GM20000 (cell line): ENCODE measurements at regions not wholly inside any gene's neighbourhood (a gene's known extent, or its start where the extent isn't known, plus 50 kb on each side); places are given as distances from the start of the nearest gene placed in this dataset.
A peak's percentile ranks its signal among the peaks of the same experiment; 100 is the strongest.

Source experiments
- DNase-seq: peaks from one replicate; pipeline ENCODE4 v3.0.0; 2012; ENCODE audit warnings: low spot score
- TF ChIP-seq, protein P1 (sequence below): IDR thresholded peaks from 2 replicates; pipeline ENCODE4 v1.5.1; 2012; ENCODE audit warnings: mild to moderate bottlenecking, control low read depth; ENCODE audit errors: extremely low read depth, missing control alignments

DNA sequence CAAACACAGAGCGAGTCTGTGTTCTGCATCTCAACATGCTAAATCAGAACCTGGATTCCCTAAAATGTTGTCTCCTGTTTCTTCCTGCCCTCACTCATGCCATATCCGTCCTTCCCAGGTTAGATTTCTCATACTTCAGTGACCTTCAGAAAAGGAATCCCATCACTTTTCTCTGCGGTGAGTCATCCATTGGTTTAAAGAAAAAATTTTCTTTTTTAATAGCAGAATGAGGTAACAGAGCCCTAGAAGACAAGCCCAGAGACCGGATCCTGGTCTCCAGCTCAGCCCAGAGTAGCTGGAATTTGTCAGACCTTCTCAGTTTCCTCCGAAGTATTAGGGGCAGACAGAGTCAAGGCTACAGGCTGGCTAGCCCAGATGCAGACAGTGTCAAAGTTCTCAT, 143.2 kb upstream of the DMRT1 start:
- TF ChIP-seq, protein P1, sequence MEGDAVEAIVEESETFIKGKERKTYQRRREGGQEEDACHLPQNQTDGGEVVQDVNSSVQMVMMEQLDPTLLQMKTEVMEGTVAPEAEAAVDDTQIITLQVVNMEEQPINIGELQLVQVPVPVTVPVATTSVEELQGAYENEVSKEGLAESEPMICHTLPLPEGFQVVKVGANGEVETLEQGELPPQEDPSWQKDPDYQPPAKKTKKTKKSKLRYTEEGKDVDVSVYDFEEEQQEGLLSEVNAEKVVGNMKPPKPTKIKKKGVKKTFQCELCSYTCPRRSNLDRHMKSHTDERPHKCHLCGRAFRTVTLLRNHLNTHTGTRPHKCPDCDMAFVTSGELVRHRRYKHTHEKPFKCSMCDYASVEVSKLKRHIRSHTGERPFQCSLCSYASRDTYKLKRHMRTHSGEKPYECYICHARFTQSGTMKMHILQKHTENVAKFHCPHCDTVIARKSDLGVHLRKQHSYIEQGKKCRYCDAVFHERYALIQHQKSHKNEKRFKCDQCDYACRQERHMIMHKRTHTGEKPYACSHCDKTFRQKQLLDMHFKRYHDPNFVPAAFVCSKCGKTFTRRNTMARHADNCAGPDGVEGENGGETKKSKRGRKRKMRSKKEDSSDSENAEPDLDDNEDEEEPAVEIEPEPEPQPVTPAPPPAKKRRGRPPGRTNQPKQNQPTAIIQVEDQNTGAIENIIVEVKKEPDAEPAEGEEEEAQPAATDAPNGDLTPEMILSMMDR = no peak
- no peak for DNase-seq

DNA sequence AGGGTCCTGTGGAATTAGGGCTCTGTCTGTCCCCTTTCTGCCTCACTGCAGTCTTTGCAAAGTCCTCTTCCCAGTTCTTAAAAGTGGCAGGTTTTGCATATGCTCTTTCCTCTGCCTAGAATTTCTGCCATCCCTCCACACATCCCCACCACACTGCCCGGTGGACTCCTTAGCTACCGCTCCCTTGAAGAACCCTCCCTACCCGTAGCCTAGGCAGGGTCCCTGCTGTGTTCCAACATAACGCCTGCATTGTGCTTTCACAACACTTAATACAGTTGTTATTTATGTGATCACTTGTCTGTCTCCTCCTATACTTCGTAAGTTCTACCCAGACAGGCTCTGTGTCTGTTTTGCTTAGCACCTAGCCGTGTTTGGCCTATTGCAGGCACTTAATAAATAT, 142.5 kb upstream of the DMRT1 start:
- no peak for DNase-seq
- TF ChIP-seq, protein P1 = no peak

DNA sequence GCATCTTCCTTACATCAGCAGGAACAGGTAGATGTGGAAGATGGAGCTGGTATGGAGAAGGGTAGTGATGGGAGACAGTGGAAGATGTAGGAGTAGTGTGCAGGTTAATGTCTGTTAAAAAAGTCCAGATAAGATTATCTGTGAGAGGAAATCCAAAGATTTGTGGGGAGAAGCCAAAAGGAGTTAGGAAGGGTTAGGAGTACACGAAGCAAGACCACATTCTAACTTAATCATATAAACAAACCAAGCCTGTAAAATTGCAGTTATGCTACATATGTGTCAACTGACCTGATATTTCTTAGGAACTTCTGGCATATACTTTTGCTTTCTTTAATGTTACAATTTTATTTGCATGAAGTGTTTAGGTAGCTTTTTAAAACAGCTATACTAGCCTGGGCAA, 142.1 kb upstream of the DMRT1 start:
- TF ChIP-seq, protein P1 = no peak
- no peak for DNase-seq

DNA sequence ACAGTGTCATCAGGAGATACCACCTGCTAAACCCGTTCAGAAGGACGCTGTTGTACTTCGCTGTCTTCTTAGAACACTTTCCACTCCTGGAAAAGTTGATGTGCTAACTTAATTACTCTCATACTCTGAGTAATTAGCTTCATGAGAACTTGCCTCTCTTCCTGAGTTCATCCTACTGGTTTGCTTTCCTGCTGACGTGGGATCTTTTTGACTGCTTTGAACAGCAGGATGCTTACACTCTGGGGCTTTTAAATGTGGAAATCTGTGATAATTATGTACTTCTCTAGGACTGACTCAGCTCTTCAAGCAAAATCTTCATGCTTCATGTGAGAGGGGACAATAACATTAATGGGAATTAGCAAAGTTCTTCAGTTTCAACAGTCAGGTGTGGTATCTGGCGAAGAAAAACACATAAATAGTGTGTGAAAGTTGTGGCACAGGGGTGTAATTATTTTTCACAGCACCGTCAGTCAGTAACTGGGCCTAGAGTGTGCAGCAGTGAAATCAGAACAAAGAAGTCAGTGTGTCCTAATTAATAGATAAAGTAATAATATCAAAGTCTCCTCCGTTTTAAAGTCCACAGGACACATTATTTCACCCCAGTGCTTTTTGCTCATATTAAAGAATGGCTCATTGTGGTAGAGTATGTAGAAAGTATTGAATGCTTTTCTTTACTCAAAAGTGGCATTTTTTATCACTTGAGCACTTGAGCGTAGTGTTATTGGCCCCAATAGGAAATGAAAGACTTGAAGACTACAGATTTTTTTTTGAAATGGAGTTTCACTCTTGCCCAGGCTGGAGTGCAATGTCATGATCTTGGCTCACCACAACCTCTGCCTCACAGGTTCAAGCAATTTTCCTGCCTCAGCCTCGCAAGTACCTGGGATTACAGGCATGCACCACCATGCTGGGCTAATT, 140.9 kb upstream of the DMRT1 start:
- no peak for DNase-seq
- TF ChIP-seq, protein P1 = no peak

DNA sequence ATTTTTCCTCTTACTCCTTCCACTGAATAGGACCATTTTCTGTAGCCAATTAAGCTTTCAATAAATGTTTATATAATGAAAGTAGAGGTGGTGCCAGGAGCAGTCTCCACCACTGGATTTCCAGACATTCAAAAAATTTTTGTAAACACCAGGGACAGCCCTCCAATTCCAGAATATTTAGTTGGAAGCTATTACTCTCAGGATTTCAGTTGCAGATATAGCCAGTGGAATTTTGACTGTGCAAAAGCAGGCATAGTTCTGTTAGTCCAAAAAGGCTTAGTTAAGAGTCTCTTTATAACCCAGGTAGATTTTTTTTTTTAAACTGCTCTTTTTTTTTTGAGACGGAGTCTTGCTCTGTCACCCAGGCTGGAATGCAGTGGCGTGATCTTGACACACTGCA, 138.1 kb upstream of the DMRT1 start:
- DNase-seq = no peak
- TF ChIP-seq, protein P1 = no peak

DNA sequence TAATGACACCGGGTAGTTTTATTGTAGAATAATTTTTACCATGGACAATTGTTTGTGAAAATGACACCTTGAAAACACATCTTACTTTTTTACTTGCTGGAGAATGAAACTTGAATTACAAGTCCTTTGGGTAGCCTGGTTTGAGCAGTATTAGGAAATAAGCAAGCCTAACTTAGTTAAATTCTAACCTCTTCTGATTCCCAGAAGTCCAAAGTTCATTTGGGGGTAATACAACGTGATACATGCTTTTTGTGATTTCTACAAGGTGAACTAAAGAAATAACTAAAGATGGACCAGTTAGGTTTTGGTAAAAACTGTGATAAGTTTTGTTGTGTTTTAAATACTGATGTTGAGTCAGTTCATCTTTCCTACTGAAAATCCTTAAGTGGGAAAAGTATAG, 135.4 kb upstream of the DMRT1 start:
- no peak for DNase-seq
- TF ChIP-seq, protein P1 = no peak

DNA sequence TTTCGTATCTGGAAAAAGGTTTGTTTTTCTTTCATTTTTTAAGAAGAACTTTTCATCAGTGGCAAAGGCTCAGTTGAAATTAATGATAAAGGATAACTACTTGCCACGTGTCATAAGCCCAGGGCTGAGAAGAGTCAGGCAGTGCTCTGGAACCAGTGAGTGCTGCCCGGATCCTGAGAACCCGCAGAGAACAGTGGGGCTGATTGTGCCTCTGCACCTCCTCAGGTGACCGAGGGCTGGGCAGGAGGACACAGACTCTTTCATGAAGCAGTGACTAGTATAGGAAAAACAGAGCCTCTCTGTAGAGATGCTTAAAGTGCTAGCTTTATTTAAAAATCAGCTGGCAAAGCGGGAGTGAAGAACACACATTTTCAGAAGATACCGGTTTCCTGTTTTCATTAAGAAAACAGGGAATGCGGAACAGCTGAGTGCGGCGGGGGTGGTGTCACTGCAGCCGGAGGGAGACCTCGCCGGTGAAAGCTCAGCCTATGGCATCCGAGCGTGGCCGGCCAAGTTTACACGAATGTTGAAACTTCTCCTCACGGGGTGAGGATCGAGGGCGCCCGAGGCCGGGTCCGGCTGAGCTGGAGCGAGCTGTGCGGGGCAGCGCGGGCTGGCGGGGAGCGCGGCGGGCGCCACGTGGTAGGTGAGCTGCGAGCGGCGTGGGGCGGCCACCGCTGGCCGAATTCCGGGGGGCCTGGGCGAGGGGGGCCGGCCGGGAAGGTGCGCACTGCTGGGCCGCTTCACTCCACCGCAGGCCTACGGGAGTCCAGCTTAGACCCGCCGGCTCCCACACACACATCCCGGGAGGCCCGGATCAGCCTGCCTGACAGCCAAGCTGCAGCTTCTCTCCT, 134.7 kb upstream of the DMRT1 start:
- TF ChIP-seq, protein P1 = no peak
- DNase-seq = peak; percentile 60
